GM18520 (cell line): ENCODE measurements at regions not wholly inside any gene's neighbourhood (a gene's known extent, or its start where the extent isn't known, plus 50 kb on each side); places are given as distances from the start of the nearest gene placed in this dataset.

Experiments used
- ATAC-seq: cut with Tn5 transposase; IDR thresholded peaks from one replicate; pipeline ENCODE4 v1.9.1; 2021; ENCODE audit not compliant: unreplicated experiment

GRCh38 chr16:79728923-79729240 is 128.3 kb upstream of the MAF start:
- ATAC-seq = no peak

- no peak for ATAC-seq
Measured at GRCh38 chr16:79728048-79728922, 127.7 kb upstream of the MAF start.

GRCh38 chr16:79726902-79727301 is 126.4 kb upstream of the MAF start:
- ATAC-seq = no peak

- no peak for ATAC-seq
Measured at GRCh38 chr16:79725051-79725450, 124.5 kb upstream of the MAF start.

GRCh38 chr16:79723583-79724168 is 123.1 kb upstream of the MAF start:
- ATAC-seq = no peak

GRCh38 chr16:79721270-79721669 is 120.7 kb upstream of the MAF start:
- no peak for ATAC-seq

- no peak for ATAC-seq
Measured at GRCh38 chr16:79717333-79718137, 117.0 kb upstream of the MAF start.

- no peak for ATAC-seq
Measured at GRCh38 chr16:79716645-79717332, 116.3 kb upstream of the MAF start.

- no peak for ATAC-seq
Measured at GRCh38 chr16:79715061-79715460, 114.5 kb upstream of the MAF start.

- no peak for ATAC-seq
Measured at GRCh38 chr16:79714440-79714839, 113.9 kb upstream of the MAF start.

- ATAC-seq = no peak
Measured at GRCh38 chr16:79713609-79714309, 113.2 kb upstream of the MAF start.

- ATAC-seq = no peak
Measured at GRCh38 chr16:79712276-79712675, 111.7 kb upstream of the MAF start.

- no peak for ATAC-seq
Measured at GRCh38 chr16:79707876-79708275, 107.3 kb upstream of the MAF start.

- no peak for ATAC-seq
Measured at GRCh38 chr16:79703066-79703465, 102.5 kb upstream of the MAF start.

- no peak for ATAC-seq
Measured at GRCh38 chr16:79698341-79698753, 97.8 kb upstream of the MAF start.

GRCh38 chr16:79697562-79698112 is 97.1 kb upstream of the MAF start:
- ATAC-seq = no peak

- ATAC-seq = no peak
Measured at GRCh38 chr16:79691007-79691406, 90.5 kb upstream of the MAF start.

GRCh38 chr16:79690159-79690558 is 89.6 kb upstream of the MAF start:
- no peak for ATAC-seq

GRCh38 chr16:79687249-79688130 is 87.0 kb upstream of the MAF start:
- no peak for ATAC-seq
